ES-I3 (cell line): ENCODE measurements at regions not wholly inside any gene's neighbourhood (a gene's known extent, or its start where the extent isn't known, plus 50 kb on each side); places are given as distances from the start of the nearest gene placed in this dataset.

Source experiments
- H3K36me3 ChIP-seq: 2 replicates; pipeline ENCODE4 v1.6.1; 2013; ENCODE audit warnings: mild to moderate bottlenecking, low read length, control low read depth, moderate library complexity; ENCODE audit not compliant: insufficient read depth
- H3K4me1 ChIP-seq: 2 replicates; pipeline ENCODE4 v1.6.1; 2013; ENCODE audit warnings: mild to moderate bottlenecking, control low read depth, low read length; ENCODE audit not compliant: insufficient read depth
- H3K9ac ChIP-seq: 2 replicates; pipeline ENCODE4 v1.6.1; 2013; ENCODE audit warnings: low read depth, mild to moderate bottlenecking, low read length, moderate library complexity
- H3K9me3 ChIP-seq: 2 replicates; pipeline ENCODE4 v1.6.1; 2013; ENCODE audit warnings: mild to moderate bottlenecking, low read length, moderate library complexity; ENCODE audit not compliant: control insufficient read depth, insufficient read depth

- H3K4me1 ChIP-seq = no peaks in the 10 kb centered on the region
These were observed 333.6 kb downstream of the NPHP4 start for GRCh38 chr1:5658340-5659316.

GRCh38 chr1:5651964-5652821 is 340.0 kb downstream of the NPHP4 start:
- no peaks in the 10 kb centered on the region for H3K9me3 ChIP-seq
- H3K9ac ChIP-seq = no peak overlapping the region
- H3K4me1 ChIP-seq = 0 out of 2 replicates have a peak, but pooled peaks cover 3% of the 10 kb centered on the region
- H3K36me3 ChIP-seq = no peaks in the 10 kb centered on the region

More at GRCh38 chr1:5658340-5659316, 333.6 kb downstream of the NPHP4 start:
- H3K9ac ChIP-seq = no peak overlapping the region
- no peaks in the 10 kb centered on the region for H3K36me3 ChIP-seq
- no peaks in the 10 kb centered on the region for H3K9me3 ChIP-seq

GRCh38 chr1:5651473-5651872 is 340.8 kb downstream of the NPHP4 start:
- Histone ChIP-seq H3K4me1 (peaks cover 7% of the 10 kb centered on the region), H3K9me3 (no peaks in the 10 kb centered on the region), H3K36me3 (no peaks in the 10 kb centered on the region), H3K9ac (no peak overlapping the region)

- peaks cover 9% of the 10 kb centered on the region for H3K4me1 ChIP-seq
- no peaks in the 10 kb centered on the region for H3K9me3 ChIP-seq
- no peak overlapping the region for H3K9ac ChIP-seq
- no peaks in the 10 kb centered on the region for H3K36me3 ChIP-seq
These were observed 341.2 kb downstream of the NPHP4 start for GRCh38 chr1:5651027-5651410.

GRCh38 chr1:5650283-5651026 is 341.8 kb downstream of the NPHP4 start:
- no peaks in the 10 kb centered on the region for H3K9me3 ChIP-seq
- peaks cover 9% of the 10 kb centered on the region for H3K4me1 ChIP-seq

GRCh38 chr1:5649795-5650194 is 342.4 kb downstream of the NPHP4 start:
- Histone ChIP-seq H3K9me3 (no peaks in the 10 kb centered on the region; the same call in 1 of the 2 replicates), H3K4me1 (peaks cover 9% of the 10 kb centered on the region), H3K36me3 (no peaks in the 10 kb centered on the region), H3K9ac (no peak overlapping the region)

More at GRCh38 chr1:5650283-5651026, 341.8 kb downstream of the NPHP4 start:
- Histone ChIP-seq H3K9ac (no peak overlapping the region), H3K36me3 (no peaks in the 10 kb centered on the region)

GRCh38 chr1:5649166-5649551 is 343.1 kb downstream of the NPHP4 start:
- no peaks in the 10 kb centered on the region for H3K36me3 ChIP-seq
- H3K9me3 ChIP-seq = no peaks in the 10 kb centered on the region; the same call in 1 of the 2 replicates
- peaks cover 9% of the 10 kb centered on the region for H3K4me1 ChIP-seq
- no peak overlapping the region for H3K9ac ChIP-seq

- H3K9ac ChIP-seq = no peak overlapping the region
These were observed 343.6 kb downstream of the NPHP4 start for GRCh38 chr1:5648410-5649165.

GRCh38 chr1:5647234-5647633 is 345.0 kb downstream of the NPHP4 start:
- H3K9ac ChIP-seq = no peak overlapping the region
- H3K9me3 ChIP-seq = no peaks in the 10 kb centered on the region; the same call in none of the 2 replicates
- H3K36me3 ChIP-seq = no peaks in the 10 kb centered on the region
- peaks cover 6% of the 10 kb centered on the region for H3K4me1 ChIP-seq

More at GRCh38 chr1:5648410-5649165, 343.6 kb downstream of the NPHP4 start:
- H3K4me1 ChIP-seq = peaks cover 9% of the 10 kb centered on the region
- H3K36me3 ChIP-seq = no peaks in the 10 kb centered on the region
- H3K9me3 ChIP-seq = no peaks in the 10 kb centered on the region; the same call in none of the 2 replicates

GRCh38 chr1:5646486-5647149 is 345.6 kb downstream of the NPHP4 start:
- Histone ChIP-seq H3K9ac (no peak overlapping the region), H3K36me3 (no peaks in the 10 kb centered on the region), H3K9me3 (no peaks in the 10 kb centered on the region; the same call in none of the 2 replicates), H3K4me1 (peaks cover 6% of the 10 kb centered on the region)

- no peaks in the 10 kb centered on the region for H3K36me3 ChIP-seq
- H3K9ac ChIP-seq = no peak overlapping the region
- H3K4me1 ChIP-seq = peaks cover 6% of the 10 kb centered on the region
- no peaks in the 10 kb centered on the region; the same call in none of the 2 replicates for H3K9me3 ChIP-seq
These were observed 346.3 kb downstream of the NPHP4 start for GRCh38 chr1:5645929-5646328.

- no peaks in the 10 kb centered on the region; the same call in none of the 2 replicates for H3K9me3 ChIP-seq
These were observed 347.2 kb downstream of the NPHP4 start for GRCh38 chr1:5645135-5645399.

More at GRCh38 chr1:5645135-5645399, 347.2 kb downstream of the NPHP4 start:
- Histone ChIP-seq H3K36me3 (no peaks in the 10 kb centered on the region), H3K9ac (no peak overlapping the region), H3K4me1 (peaks cover 6% of the 10 kb centered on the region)
